Tibial artery (tissue), 4 donors: ENCODE measurements at regions not wholly inside any gene's neighbourhood (a gene's known extent, or its start where the extent isn't known, plus 50 kb on each side); places are given as distances from the start of the nearest gene placed in this dataset.

Experiments
- DNase-seq, 2 donors: peaks; one replicate each; pipeline ENCODE4 v3.0.0-alpha.2; 2019
- H3K27ac ChIP-seq, 2 donors: fragments of 200-600 bp; sonication (generic) in 1 of 2; 1 replicate in 1 of 2; 2 replicates in 1 of 2; pipeline ENCODE4 v1.5.1; 2018 to 2019; ENCODE audit warnings: mild to moderate bottlenecking in 1 of 2
- H3K27me3 ChIP-seq, 2 donors: fragments of 200-600 bp; sonication (generic) in 1 of 2; one replicate each; pipeline versions ENCODE4 v1.5.1 to v1.6.0; 2016 to 2019
- H3K36me3 ChIP-seq, 3 donors: fragments of 200-600 bp; sonication (generic) in 2 of 3; one replicate each; pipeline ENCODE4 v1.5.1; 2016 to 2019; ENCODE audit warnings: mild to moderate bottlenecking in 2 of 3
- H3K4me1 ChIP-seq, 4 donors: fragments of 200-600 bp; sonication (generic) in 2 of 4; 1 replicate in 3 of 4; 2 replicates in 1 of 4; pipeline ENCODE4 v1.5.1; 2016 to 2019
- H3K4me3 ChIP-seq, 2 donors: fragments of 200-600 bp; sonication (generic) in 1 of 2; 1 replicate in 1 of 2; 2 replicates in 1 of 2; pipeline ENCODE4 v1.5.1; 2018 to 2019; ENCODE audit warnings: mild to moderate bottlenecking in 2 of 2
- H3K9me3 ChIP-seq, 3 donors: fragments of 200-600 bp; sonication (generic) in 1 of 3; one replicate each; pipeline ENCODE4 v1.5.1; 2016 to 2019
- CTCF ChIP-seq, 2 experiments: fragments of 200-600 bp in 1 of 2; fragments of 450-650 bp in 1 of 2; IDR thresholded peaks; one replicate each; pipeline ENCODE4 v1.5.1; 2017 to 2019; ENCODE audit warnings: antibody characterized with exemption in 2 of 2, mild to moderate bottlenecking in 1 of 2, moderate library complexity in 1 of 2
- intact Hi-C: fragments of 100-400 bp; cut with DNase I; formaldehyde crosslinking; loops from one replicate; pipeline ENCODE4 v1.15.0; 2023; ENCODE audit warnings: low total_unique reads

- no peak for DNase-seq
- intact Hi-C loops: no loop called here
- Histone ChIP-seq H3K27me3 (no peaks in the 10 kb centered on the region), H3K4me1 (no peaks in the 10 kb centered on the region), H3K9me3 (peaks cover 3 to 10% (median 3%) of the 10 kb centered on the region in 3 donors), H3K27ac (no peak overlapping the region), H3K4me3 (no peak overlapping the region), H3K36me3 (no peaks in the 10 kb centered on the region)
- no peak for TF ChIP-seq CTCF (IDR thresholded peaks at IDR 0.05)
These were observed 125.3 kb upstream of the STARD3NL start for GRCh38 chr7:38052786-38053185.

DNA sequence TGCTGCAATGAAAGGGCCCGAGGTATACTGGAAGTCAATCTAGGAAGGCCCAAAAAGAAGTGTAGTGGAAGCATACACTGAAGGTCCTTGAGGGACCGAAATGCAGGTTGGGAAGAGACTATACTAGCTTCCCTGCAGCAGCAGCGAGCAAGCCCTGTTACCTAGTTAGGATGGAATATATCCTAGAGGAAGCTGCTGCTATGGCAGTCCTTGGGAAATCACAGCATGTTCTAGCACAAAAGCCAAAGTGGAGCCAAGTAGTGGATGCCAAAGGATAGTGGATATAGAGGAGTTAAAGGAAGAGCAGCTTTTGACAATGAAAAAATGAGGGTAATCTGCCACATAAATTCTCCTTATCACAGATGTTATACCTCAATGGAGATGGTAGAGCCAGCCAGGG, 123.8 kb upstream of the STARD3NL start:
- H3K4me3 ChIP-seq: no peak overlapping the region
- no peak overlapping the region for H3K27ac ChIP-seq
- DNase-seq: no peak
- H3K4me1 ChIP-seq: peaks cover 0 to under 1% (median 0%) of the 10 kb centered on the region in 4 donors
- no peak for TF ChIP-seq CTCF (IDR thresholded peaks at IDR 0.05)
- H3K27me3 ChIP-seq: no peaks in the 10 kb centered on the region
- H3K9me3 ChIP-seq: peaks cover 0 to 2% (median 0%) of the 10 kb centered on the region in 3 donors
- no peaks in the 10 kb centered on the region for H3K36me3 ChIP-seq
- intact Hi-C loops: no loop called here

GRCh38 chr7:38057829-38058228, 120.2 kb upstream of the STARD3NL start:
- intact Hi-C loops: no loop called here
- peaks cover 0 to 6% (median under 1%) of the 10 kb centered on the region in 4 donors for H3K4me1 ChIP-seq
- no peaks in the 10 kb centered on the region for H3K36me3 ChIP-seq
- no peak overlapping the region for H3K27ac ChIP-seq
- H3K4me3 ChIP-seq: no peak overlapping the region
- no peak for TF ChIP-seq CTCF (IDR thresholded peaks at IDR 0.05)
- no peak for DNase-seq
- H3K9me3 ChIP-seq: no peaks in the 10 kb centered on the region
- H3K27me3 ChIP-seq: no peaks in the 10 kb centered on the region

- no peak for TF ChIP-seq CTCF (IDR thresholded peaks at IDR 0.05)
- intact Hi-C loops: no loop called here
- no peaks in the 10 kb centered on the region for H3K36me3 ChIP-seq
These were observed 117.9 kb upstream of the STARD3NL start for GRCh38 chr7:38060116-38060515.

DNA sequence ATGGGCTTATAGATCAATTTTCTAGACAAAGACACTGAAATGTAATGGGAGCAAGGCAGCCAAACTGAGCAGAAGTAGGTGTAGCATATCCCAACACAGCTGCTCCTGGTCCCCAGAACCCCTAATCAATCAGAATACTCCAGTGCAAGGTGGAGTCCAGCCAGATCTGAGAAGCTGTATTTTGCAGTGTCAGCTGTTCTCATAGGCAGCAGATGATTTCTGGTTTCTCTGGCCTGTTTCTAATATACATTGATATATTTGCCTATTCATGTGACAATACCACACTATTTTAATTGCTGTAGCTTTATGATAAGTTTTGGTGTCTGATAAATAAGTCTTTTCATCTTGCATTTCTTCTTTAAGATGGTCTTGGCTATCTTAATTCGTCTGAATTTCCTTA, 117.4 kb upstream of the STARD3NL start:
- no peak for DNase-seq
- Histone ChIP-seq H3K4me3 (no peak overlapping the region), H3K27ac (no peak overlapping the region), H3K9me3 (no peaks in the 10 kb centered on the region), H3K4me1 (peaks cover 0 to 6% (median under 1%) of the 10 kb centered on the region in 4 donors), H3K27me3 (no peaks in the 10 kb centered on the region), H3K36me3 (no peaks in the 10 kb centered on the region)
- intact Hi-C loops: no loop called here
- no peak for TF ChIP-seq CTCF (IDR thresholded peaks at IDR 0.05)

More at GRCh38 chr7:38060116-38060515, 117.9 kb upstream of the STARD3NL start:
- Histone ChIP-seq H3K27me3 (no peaks in the 10 kb centered on the region), H3K4me3 (no peak overlapping the region), H3K4me1 (peaks cover 0 to 6% (median under 1%) of the 10 kb centered on the region in 4 donors), H3K27ac (no peak overlapping the region), H3K9me3 (no peaks in the 10 kb centered on the region)
- no peak for DNase-seq

DNA sequence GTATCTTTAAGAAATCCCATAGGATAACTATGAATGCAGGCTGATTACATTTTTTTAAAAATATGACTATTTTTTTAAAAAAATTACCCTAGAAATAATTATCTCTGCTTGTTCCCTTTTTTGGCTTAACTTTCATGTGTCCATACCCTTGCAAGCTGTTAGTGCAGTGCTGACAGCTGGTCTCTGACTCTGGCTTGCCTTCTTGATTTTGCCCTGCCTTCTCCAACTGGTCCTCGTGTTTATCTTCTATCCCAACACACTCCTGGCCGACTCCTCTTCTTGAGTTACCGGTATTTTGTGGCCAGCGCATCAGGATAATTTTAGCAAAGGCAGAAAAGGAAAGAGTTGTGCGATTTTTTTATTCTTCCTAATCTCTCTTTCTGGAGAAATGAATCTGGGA, 111.7 kb upstream of the STARD3NL start:
- no peak for DNase-seq
- Histone ChIP-seq H3K36me3 (no peaks in the 10 kb centered on the region), H3K4me3 (no peak overlapping the region), H3K9me3 (no peaks in the 10 kb centered on the region), H3K27me3 (no peaks in the 10 kb centered on the region), H3K4me1 (no peaks in the 10 kb centered on the region), H3K27ac (no peak overlapping the region)
- intact Hi-C loops: no loop called here
- TF ChIP-seq CTCF (IDR thresholded peaks at IDR 0.05): no peak
